LNCaP clone FGC (cell line): ENCODE measurements at regions not wholly inside any gene's neighbourhood (a gene's known extent, or its start where the extent isn't known, plus 50 kb on each side); places are given as distances from the start of the nearest gene placed in this dataset.
A peak's percentile ranks its signal among the peaks of the same experiment; 100 is the strongest.

Experiments
- DNase-seq: peaks from one replicate; pipeline ENCODE4 v3.0.0-alpha.2; 2011; ENCODE audit warnings: low read depth
- H3K4me3 ChIP-seq: 2 replicates; pipeline ENCODE4 v1.5.1; 2011; ENCODE audit warnings: mild to moderate bottlenecking, low read depth, low read length, control low read depth
- TF ChIP-seq, protein P1 (sequence below): IDR thresholded peaks from 2 replicates; pipeline ENCODE4 v1.5.1; 2012; ENCODE audit warnings: mild to moderate bottlenecking; ENCODE audit not compliant: control insufficient read depth, insufficient read depth; ENCODE audit errors: extremely low read depth

GRCh38 chr10:3873728-3874461, 88.9 kb upstream of the KLF6 start:
- peak; percentile 17 for DNase-seq
- H3K4me3 ChIP-seq = no peak overlapping the region
- TF ChIP-seq, protein P1, sequence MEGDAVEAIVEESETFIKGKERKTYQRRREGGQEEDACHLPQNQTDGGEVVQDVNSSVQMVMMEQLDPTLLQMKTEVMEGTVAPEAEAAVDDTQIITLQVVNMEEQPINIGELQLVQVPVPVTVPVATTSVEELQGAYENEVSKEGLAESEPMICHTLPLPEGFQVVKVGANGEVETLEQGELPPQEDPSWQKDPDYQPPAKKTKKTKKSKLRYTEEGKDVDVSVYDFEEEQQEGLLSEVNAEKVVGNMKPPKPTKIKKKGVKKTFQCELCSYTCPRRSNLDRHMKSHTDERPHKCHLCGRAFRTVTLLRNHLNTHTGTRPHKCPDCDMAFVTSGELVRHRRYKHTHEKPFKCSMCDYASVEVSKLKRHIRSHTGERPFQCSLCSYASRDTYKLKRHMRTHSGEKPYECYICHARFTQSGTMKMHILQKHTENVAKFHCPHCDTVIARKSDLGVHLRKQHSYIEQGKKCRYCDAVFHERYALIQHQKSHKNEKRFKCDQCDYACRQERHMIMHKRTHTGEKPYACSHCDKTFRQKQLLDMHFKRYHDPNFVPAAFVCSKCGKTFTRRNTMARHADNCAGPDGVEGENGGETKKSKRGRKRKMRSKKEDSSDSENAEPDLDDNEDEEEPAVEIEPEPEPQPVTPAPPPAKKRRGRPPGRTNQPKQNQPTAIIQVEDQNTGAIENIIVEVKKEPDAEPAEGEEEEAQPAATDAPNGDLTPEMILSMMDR = no peak

DNA sequence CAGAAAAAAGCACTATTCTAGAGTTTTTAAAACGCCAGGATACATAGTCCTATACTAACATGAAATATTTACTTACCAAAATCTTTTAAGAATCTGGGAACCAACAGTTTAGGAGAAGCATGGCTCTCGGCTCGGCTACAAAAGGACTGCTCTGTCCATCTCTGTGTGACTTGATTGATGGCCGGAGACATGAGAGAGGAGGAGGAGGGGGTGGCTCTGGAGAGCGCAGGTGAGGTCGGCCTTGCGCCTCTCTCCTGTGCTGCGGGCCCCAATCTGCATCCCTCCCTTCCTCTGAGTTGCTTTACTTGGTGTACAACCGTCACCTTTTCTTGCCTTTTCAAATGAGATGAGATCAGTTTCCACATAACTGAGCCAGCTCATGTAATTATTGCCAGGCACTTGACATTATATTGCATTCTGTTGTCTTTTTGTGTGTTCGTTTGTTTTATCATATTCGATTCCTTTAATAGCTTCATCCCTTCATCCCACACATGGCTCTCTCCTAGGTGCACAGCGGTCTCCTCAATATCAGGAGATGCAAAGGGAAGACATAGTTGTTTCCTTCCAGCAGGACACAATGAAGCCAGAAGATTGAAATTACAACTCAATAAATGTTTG, 87.8 kb upstream of the KLF6 start:
- no peak overlapping the region for H3K4me3 ChIP-seq
- no peak for DNase-seq
- TF ChIP-seq, protein P1 = no peak

- TF ChIP-seq, protein P1 = no peak
- no peak for DNase-seq
- no peak overlapping the region for H3K4me3 ChIP-seq
Measured at GRCh38 chr10:3871424-3871996, 86.5 kb upstream of the KLF6 start.

- TF ChIP-seq, protein P1 = no peak
Measured at GRCh38 chr10:3869036-3869435, 84.0 kb upstream of the KLF6 start.

GRCh38 chr10:3868271-3868664, 83.3 kb upstream of the KLF6 start:
- no peak overlapping the region for H3K4me3 ChIP-seq
- TF ChIP-seq, protein P1 = no peak
- DNase-seq = no peak

More at GRCh38 chr10:3869036-3869435, 84.0 kb upstream of the KLF6 start:
- H3K4me3 ChIP-seq = no peak overlapping the region
- no peak for DNase-seq

- no peak for DNase-seq
- no peak overlapping the region for H3K4me3 ChIP-seq
- TF ChIP-seq, protein P1 = no peak
Measured at GRCh38 chr10:3867454-3868270, 82.7 kb upstream of the KLF6 start.
